ENCODE measurements at regions not wholly inside any gene's neighbourhood (a gene's known extent, or its start where the extent isn't known, plus 50 kb on each side); places are given as distances from the start of the nearest gene placed in this dataset.

GRCh38 chr5:40321514-40321913 lies 358.2 kb upstream of the PTGER4 start:
- no peak for TF ChIP-seq EZH2 (IDR thresholded peaks at IDR 0.05; ENCODE audit: borderline replicate concordance, low read length)
- TF ChIP-seq CTCF (IDR thresholded peaks at IDR 0.05; ENCODE audit: low read length), result no peak
